Upper lobe of left lung (tissue), 4 donors: ENCODE measurements at regions not wholly inside any gene's neighbourhood (a gene's known extent, or its start where the extent isn't known, plus 50 kb on each side); places are given as distances from the start of the nearest gene placed in this dataset.

Experiments used
- EP300 ChIP-seq, 4 donors: sonication (generic); formaldehyde crosslinking; IDR thresholded peaks; one replicate each; pipeline ENCODE4 v1.5.1; 2017; ENCODE audit warnings: antibody characterized with exemption in 4 of 4, control low read depth in 2 of 4
- POLR2A ChIP-seq, 4 donors: fragments of 450-650 bp; IDR thresholded peaks; one replicate each; pipeline ENCODE4 v1.5.1; 2016 to 2017; ENCODE audit warnings: antibody characterized with exemption in 4 of 4, mild to moderate bottlenecking in 2 of 4
- POLR2AphosphoS5 ChIP-seq, 2 donors: sonication (generic); formaldehyde crosslinking; IDR thresholded peaks; one replicate each; pipeline ENCODE4 v1.5.1; 2017; ENCODE audit warnings: antibody characterized with exemption in 2 of 2
- TF ChIP-seq, protein P1 (sequence below), 6 experiments: fragments of 450-650 bp in 4 of 6; fragments of 200-600 bp in 2 of 6; sonication (generic) in 2 of 6; IDR thresholded peaks; one replicate each; pipeline ENCODE4 v1.5.1; 2016 to 2019; ENCODE audit warnings: antibody characterized with exemption in 6 of 6

DNA sequence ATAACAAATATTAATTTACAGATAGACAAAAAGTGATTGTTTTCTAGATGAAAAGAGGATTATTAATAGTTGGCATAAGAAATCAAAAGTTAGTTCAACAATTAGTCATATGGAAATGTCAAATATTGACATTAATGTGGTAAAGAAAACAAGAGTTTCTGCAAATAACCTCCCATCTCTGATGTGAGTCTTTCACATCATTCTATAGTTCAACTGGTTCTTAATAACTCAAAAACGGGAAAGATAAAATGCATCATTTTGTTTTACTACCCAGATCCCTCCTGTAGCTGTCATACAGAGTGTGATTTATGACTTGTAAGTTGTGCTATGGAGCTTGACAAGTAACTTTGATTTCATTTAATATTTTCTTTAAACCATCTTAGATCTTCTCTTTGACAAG lies 594.8 kb downstream of the ZWINT start:
- TF ChIP-seq, protein P1, sequence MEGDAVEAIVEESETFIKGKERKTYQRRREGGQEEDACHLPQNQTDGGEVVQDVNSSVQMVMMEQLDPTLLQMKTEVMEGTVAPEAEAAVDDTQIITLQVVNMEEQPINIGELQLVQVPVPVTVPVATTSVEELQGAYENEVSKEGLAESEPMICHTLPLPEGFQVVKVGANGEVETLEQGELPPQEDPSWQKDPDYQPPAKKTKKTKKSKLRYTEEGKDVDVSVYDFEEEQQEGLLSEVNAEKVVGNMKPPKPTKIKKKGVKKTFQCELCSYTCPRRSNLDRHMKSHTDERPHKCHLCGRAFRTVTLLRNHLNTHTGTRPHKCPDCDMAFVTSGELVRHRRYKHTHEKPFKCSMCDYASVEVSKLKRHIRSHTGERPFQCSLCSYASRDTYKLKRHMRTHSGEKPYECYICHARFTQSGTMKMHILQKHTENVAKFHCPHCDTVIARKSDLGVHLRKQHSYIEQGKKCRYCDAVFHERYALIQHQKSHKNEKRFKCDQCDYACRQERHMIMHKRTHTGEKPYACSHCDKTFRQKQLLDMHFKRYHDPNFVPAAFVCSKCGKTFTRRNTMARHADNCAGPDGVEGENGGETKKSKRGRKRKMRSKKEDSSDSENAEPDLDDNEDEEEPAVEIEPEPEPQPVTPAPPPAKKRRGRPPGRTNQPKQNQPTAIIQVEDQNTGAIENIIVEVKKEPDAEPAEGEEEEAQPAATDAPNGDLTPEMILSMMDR (IDR thresholded peaks at IDR 0.05): no peak
- TF ChIP-seq EP300 (IDR thresholded peaks at IDR 0.05) (no peak), POLR2AphosphoS5 (IDR thresholded peaks at IDR 0.05) (no peak), POLR2A (IDR thresholded peaks at IDR 0.05) (no peak)
